Testis (tissue), 2 donors: ENCODE measurements at regions not wholly inside any gene's neighbourhood (a gene's known extent, or its start where the extent isn't known, plus 50 kb on each side); places are given as distances from the start of the nearest gene placed in this dataset.
A peak's percentile ranks its signal among the peaks of the same experiment; 100 is the strongest.

Source experiments
- DNase-seq: peaks from one replicate; pipeline ENCODE4 v3.0.0-alpha.2; 2019
- H3K27ac ChIP-seq, 2 donors: fragments of 200-600 bp; sonication (generic); one replicate each; pipeline ENCODE4 v1.5.1; 2019
- H3K27me3 ChIP-seq: fragments of 200-600 bp; sonication (generic); one replicate; pipeline ENCODE4 v1.5.1; 2019
- H3K36me3 ChIP-seq: fragments of 200-600 bp; sonication (generic); one replicate; pipeline ENCODE4 v1.5.1; 2017; ENCODE audit warnings: low read depth; ENCODE audit errors: missing control alignments
- H3K4me1 ChIP-seq: fragments of 200-600 bp; sonication (generic); one replicate; pipeline ENCODE4 v1.5.1; 2019
- H3K4me3 ChIP-seq, 2 donors: fragments of 200-600 bp; sonication (generic); one replicate each; pipeline ENCODE4 v1.5.1; 2017 to 2019
- H3K9me3 ChIP-seq: fragments of 200-600 bp; sonication (generic); one replicate; pipeline ENCODE4 v1.5.1; 2017
- POLR2A ChIP-seq: fragments of 450-650 bp; IDR thresholded peaks from one replicate; pipeline ENCODE4 v1.6.1; 2017; ENCODE audit warnings: antibody characterized with exemption, mild to moderate bottlenecking, moderate library complexity
- WGBS, 2 donors: methylation state at CpG; one replicate each; pipeline ENCODE4 v1.1.5; 2018; 5-methylcytosine and 5-hydroxymethylcytosine counted together
- intact Hi-C: fragments of 100-400 bp; cut with DNase I; formaldehyde crosslinking; loops from one replicate; pipeline ENCODE4 v1.15.1; 2023; ENCODE audit warnings: low total_unique reads
- TF ChIP-seq, protein P1 (sequence below), 3 experiments: fragments of 450-650 bp in 2 of 3; fragments of 200-600 bp in 1 of 3; sonication (generic) in 1 of 3; IDR thresholded peaks; one replicate each; pipeline ENCODE4 v1.5.1; 2016 to 2019; ENCODE audit warnings: antibody characterized with exemption in 3 of 3, mild to moderate bottlenecking in 2 of 3, moderate library complexity in 1 of 3

GRCh38 chr3:66851894-66852613 lies 146.1 kb upstream of the KBTBD8 start:
- Histone ChIP-seq H3K4me1 (no peaks in the 10 kb centered on the region), H3K9me3 (no peaks in the 10 kb centered on the region), H3K27me3 (no peaks in the 10 kb centered on the region), H3K4me3 (no peak overlapping the region), H3K36me3 (no peaks in the 10 kb centered on the region), H3K27ac (no peak overlapping the region)
- 82 to 86% methylated on average over 5 of the region's 5 CpGs for WGBS, 2 donors
- intact Hi-C loops: no loop called here
- TF ChIP-seq, protein P1, sequence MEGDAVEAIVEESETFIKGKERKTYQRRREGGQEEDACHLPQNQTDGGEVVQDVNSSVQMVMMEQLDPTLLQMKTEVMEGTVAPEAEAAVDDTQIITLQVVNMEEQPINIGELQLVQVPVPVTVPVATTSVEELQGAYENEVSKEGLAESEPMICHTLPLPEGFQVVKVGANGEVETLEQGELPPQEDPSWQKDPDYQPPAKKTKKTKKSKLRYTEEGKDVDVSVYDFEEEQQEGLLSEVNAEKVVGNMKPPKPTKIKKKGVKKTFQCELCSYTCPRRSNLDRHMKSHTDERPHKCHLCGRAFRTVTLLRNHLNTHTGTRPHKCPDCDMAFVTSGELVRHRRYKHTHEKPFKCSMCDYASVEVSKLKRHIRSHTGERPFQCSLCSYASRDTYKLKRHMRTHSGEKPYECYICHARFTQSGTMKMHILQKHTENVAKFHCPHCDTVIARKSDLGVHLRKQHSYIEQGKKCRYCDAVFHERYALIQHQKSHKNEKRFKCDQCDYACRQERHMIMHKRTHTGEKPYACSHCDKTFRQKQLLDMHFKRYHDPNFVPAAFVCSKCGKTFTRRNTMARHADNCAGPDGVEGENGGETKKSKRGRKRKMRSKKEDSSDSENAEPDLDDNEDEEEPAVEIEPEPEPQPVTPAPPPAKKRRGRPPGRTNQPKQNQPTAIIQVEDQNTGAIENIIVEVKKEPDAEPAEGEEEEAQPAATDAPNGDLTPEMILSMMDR (IDR thresholded peaks at IDR 0.05): no peak
- TF ChIP-seq POLR2A: no peak
- DNase-seq: no peak

DNA sequence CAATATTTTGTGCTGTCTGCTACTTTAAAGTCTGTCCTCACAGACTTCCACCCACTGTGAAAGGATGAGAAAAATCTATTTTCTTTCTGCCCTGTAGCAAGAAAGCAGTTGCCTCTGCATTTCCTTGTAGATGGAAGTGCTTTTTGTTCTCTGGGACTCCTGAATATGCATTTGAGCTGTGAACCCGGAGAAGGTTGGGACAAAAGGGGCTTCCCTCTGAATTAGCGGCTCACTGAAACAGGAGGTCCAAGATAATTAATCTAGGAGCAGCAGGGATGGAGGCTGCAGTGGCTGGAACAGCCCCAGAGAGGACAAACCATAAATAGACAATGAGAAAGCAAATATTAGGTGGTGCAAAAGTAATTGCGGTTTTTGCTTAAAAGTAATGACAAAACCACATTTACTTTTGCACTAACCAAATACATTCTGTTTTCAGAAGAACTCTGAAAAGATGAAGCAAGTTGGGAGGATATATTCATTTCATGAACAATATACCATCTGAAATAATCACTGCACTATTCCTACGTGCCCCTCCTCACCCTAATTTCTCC lies 143.4 kb upstream of the KBTBD8 start:
- no peak for TF ChIP-seq POLR2A
- TF ChIP-seq, protein P1 (IDR thresholded peaks at IDR 0.05): no peak
- 63 to 65% methylated on average over 4 of the region's 4 CpGs for WGBS, 2 donors
- no peak for DNase-seq

DNA sequence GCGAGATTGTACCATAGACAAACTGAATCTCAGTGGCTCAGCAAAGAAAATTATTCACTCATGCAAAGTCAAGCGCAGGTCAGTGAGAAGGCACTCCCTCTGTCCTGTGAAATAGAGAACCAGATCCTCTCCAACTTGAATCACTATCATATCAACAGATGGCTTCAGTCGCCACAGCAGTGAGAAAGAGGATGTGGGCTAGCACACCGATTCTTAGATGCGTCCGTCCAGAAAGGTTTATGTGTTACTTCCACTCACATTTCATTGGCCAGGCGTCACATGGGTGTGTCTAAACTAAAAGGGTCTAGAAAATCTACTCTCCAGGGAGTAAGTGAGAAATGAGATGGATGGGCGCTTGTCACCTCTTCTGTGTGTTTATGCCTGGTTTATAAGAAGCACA lies 141.6 kb upstream of the KBTBD8 start:
- no peak overlapping the region for H3K27ac ChIP-seq
- WGBS, 2 donors: 75 to 80% methylated on average over 8 of the region's 8 CpGs
- no peak overlapping the region for H3K4me3 ChIP-seq
- intact Hi-C loops: no loop called here
- no peak for DNase-seq
- no peaks in the 10 kb centered on the region for H3K9me3 ChIP-seq
- H3K4me1 ChIP-seq: no peaks in the 10 kb centered on the region
- TF ChIP-seq, protein P1 (IDR thresholded peaks at IDR 0.05): no peak
- H3K36me3 ChIP-seq: no peaks in the 10 kb centered on the region
- H3K27me3 ChIP-seq: no peaks in the 10 kb centered on the region

More for the DNA sequence above, 143.4 kb upstream of the KBTBD8 start:
- Histone ChIP-seq H3K27me3 (no peaks in the 10 kb centered on the region), H3K27ac (no peak overlapping the region), H3K4me1 (no peaks in the 10 kb centered on the region), H3K9me3 (no peaks in the 10 kb centered on the region), H3K4me3 (no peak overlapping the region), H3K36me3 (no peaks in the 10 kb centered on the region)
- intact Hi-C loops: no loop called here

DNA sequence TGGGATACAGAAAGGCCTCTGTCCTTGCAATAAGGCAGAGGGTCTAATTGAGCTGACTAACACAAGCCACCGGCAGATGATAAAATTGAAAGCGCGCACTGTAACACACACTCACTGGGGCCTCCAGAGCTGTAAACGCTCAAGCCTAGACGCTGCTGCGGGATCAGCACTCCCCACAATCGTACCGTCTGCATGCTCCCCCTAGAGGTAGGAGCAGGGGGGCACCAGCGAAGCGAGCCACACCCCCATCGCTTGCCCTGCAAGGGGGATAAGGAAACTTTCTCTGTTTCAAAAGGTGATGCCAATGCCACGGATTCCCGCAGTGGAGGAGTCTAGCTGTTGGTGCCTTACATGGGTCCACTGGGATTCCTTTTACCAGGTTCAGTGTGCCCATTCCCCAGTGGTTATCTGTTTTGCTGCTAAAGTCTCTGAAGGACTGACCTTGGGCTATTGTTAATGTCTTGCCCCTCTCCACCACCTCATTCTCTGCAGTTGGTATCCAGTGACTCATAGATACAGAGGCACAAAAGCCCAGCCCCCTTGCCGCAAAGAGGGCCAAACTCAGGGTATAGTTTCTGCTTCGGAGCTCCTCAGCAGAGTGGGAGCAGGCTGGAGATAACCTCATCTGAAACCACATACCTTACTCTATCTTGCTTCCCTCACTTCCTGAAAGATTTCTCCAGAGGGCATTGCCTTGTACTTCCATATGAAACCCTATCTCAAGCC lies 139.3 kb upstream of the KBTBD8 start:
- H3K36me3 ChIP-seq: no peaks in the 10 kb centered on the region
- DNase-seq: peak; percentile 18
- H3K4me3 ChIP-seq: no peak overlapping the region
- intact Hi-C loops: no loop called here
- H3K4me1 ChIP-seq: no peaks in the 10 kb centered on the region
- TF ChIP-seq POLR2A: no peak
- TF ChIP-seq, protein P1 (IDR thresholded peaks at IDR 0.05): no peak
- H3K9me3 ChIP-seq: no peaks in the 10 kb centered on the region
- WGBS, 2 donors: 48 to 61% methylated on average over 13 to 15 of the region's 15 CpGs
- no peaks in the 10 kb centered on the region for H3K27me3 ChIP-seq
- no peak overlapping the region for H3K27ac ChIP-seq
